Prostate gland (tissue), 2 donors: ENCODE measurements at regions not wholly inside any gene's neighbourhood (a gene's known extent, or its start where the extent isn't known, plus 50 kb on each side); places are given as distances from the start of the nearest gene placed in this dataset.

Source experiments
- POLR2A ChIP-seq: fragments of 450-650 bp; IDR thresholded peaks from one replicate; pipeline ENCODE4 v1.6.1; 2016; ENCODE audit warnings: antibody characterized with exemption, mild to moderate bottlenecking
- TF ChIP-seq, protein P1 (sequence below), 4 experiments: fragments of 200-600 bp in 2 of 4; fragments of 450-650 bp in 2 of 4; sonication (generic) in 2 of 4; IDR thresholded peaks; 1 replicate in 3 of 4; 2 replicates in 1 of 4; pipeline ENCODE4 v1.5.1; 2016 to 2019; ENCODE audit warnings: antibody characterized with exemption in 4 of 4, mild to moderate bottlenecking in 2 of 4, moderate library complexity in 2 of 4

DNA sequence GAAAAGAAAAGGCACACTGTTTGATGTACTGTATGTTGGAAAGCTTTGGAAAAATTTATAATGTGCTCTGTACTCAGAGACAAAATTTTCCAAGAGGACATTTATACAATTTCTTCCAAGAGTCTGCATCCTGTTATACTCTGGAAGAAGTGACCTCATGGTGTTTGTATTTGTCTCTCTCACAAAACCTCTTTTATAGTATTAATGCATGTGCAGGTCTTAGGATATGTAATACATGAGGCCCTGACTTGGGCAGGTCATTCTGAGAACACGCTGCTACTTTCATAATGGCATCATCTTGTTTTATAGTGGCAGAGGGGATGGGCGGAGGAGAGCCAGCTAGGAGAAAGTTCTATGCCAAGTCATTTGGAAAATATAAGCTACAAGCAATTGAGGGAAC, 72.0 kb upstream of the P3H2 start:
- no peak for TF ChIP-seq POLR2A
- TF ChIP-seq, protein P1, sequence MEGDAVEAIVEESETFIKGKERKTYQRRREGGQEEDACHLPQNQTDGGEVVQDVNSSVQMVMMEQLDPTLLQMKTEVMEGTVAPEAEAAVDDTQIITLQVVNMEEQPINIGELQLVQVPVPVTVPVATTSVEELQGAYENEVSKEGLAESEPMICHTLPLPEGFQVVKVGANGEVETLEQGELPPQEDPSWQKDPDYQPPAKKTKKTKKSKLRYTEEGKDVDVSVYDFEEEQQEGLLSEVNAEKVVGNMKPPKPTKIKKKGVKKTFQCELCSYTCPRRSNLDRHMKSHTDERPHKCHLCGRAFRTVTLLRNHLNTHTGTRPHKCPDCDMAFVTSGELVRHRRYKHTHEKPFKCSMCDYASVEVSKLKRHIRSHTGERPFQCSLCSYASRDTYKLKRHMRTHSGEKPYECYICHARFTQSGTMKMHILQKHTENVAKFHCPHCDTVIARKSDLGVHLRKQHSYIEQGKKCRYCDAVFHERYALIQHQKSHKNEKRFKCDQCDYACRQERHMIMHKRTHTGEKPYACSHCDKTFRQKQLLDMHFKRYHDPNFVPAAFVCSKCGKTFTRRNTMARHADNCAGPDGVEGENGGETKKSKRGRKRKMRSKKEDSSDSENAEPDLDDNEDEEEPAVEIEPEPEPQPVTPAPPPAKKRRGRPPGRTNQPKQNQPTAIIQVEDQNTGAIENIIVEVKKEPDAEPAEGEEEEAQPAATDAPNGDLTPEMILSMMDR (IDR thresholded peaks at IDR 0.05), result no peak
